Natural killer cell (primary cell): ENCODE measurements at regions not wholly inside any gene's neighbourhood (a gene's known extent, or its start where the extent isn't known, plus 50 kb on each side); places are given as distances from the start of the nearest gene placed in this dataset.

Experiments
- ATAC-seq, 3 donors: fragments of 150-1000 bp in 2 of 3; fragments of 200-7000 bp in 1 of 3; cut with Tn5 transposase; 1 replicate in 1 of 3; 2 replicates in 2 of 3; pipeline ENCODE4 v1.10.0; 2021; ENCODE audit warnings: mild to moderate bottlenecking in 2 of 3, moderate library complexity in 2 of 3
- DNase-seq, 2 donors: peaks; one replicate each; pipeline versions ENCODE4 v3.0.0 to v3.0.0-alpha.2; 2013 to 2021; ENCODE audit warnings: mixed read lengths in 1 of 2
- H3K27ac ChIP-seq: one replicate; pipeline ENCODE4 v1.5.1; 2013; ENCODE audit warnings: mild to moderate bottlenecking, low read length
- H3K27me3 ChIP-seq: one replicate; pipeline ENCODE4 v1.6.1; 2013; ENCODE audit warnings: low read length; ENCODE audit not compliant: control insufficient read depth, insufficient read depth
- H3K36me3 ChIP-seq: one replicate; pipeline ENCODE4 v1.6.1; 2013; ENCODE audit warnings: low read length; ENCODE audit not compliant: control insufficient read depth, insufficient read depth
- H3K4me1 ChIP-seq: one replicate; pipeline ENCODE4 v1.6.1; 2013; ENCODE audit warnings: low read length; ENCODE audit not compliant: control insufficient read depth, insufficient read depth
- H3K4me3 ChIP-seq: one replicate; pipeline ENCODE4 v1.5.1; 2013; ENCODE audit warnings: low read length
- H3K9me3 ChIP-seq: one replicate; pipeline ENCODE4 v1.6.1; 2013; ENCODE audit warnings: low read length; ENCODE audit not compliant: control insufficient read depth, insufficient read depth
- H3K27ac Mint-ChIP-seq, 2 donors: one replicate each; pipeline ENCODE4 v1.8.0; 2022; ENCODE audit warnings: mild to moderate bottlenecking in 2 of 2, mixed read lengths in 2 of 2, moderate library complexity in 1 of 2
- H3K27me3 Mint-ChIP-seq, 2 donors: one replicate each; pipeline ENCODE4 v1.8.0; 2022; ENCODE audit warnings: low read depth in 2 of 2, mixed read lengths in 2 of 2
- H3K36me3 Mint-ChIP-seq: one replicate; pipeline ENCODE4 v1.8.0; 2022; ENCODE audit warnings: mixed read lengths
- H3K4me1 Mint-ChIP-seq, 2 donors: one replicate each; pipeline ENCODE4 v1.8.0; 2022; ENCODE audit warnings: mixed read lengths in 2 of 2
- H3K4me3 Mint-ChIP-seq: one replicate; pipeline ENCODE4 v1.8.0; 2022; ENCODE audit warnings: mild to moderate bottlenecking, moderate library complexity, mixed read lengths
- H3K9me3 Mint-ChIP-seq, 2 donors: one replicate each; pipeline ENCODE4 v1.8.0; 2022; ENCODE audit warnings: mixed read lengths in 2 of 2
- CTCF ChIP-seq: fragments of 200-600 bp; IDR thresholded peaks from one replicate; pipeline ENCODE4 v1.8.0; 2022; ENCODE audit warnings: antibody characterized with exemption
- WGBS: methylation state at CpG from one replicate; pipeline ENCODE4 v1.1.7; 2013; ENCODE audit warnings: missing lambda C conversion rate; ENCODE audit not compliant: insufficient coverage; 5-methylcytosine and 5-hydroxymethylcytosine counted together
- intact Hi-C: fragments of 100-400 bp; cut with micrococcal nuclease; formaldehyde crosslinking; loops from one replicate; pipeline ENCODE4 v1.14.2; 2022

DNA sequence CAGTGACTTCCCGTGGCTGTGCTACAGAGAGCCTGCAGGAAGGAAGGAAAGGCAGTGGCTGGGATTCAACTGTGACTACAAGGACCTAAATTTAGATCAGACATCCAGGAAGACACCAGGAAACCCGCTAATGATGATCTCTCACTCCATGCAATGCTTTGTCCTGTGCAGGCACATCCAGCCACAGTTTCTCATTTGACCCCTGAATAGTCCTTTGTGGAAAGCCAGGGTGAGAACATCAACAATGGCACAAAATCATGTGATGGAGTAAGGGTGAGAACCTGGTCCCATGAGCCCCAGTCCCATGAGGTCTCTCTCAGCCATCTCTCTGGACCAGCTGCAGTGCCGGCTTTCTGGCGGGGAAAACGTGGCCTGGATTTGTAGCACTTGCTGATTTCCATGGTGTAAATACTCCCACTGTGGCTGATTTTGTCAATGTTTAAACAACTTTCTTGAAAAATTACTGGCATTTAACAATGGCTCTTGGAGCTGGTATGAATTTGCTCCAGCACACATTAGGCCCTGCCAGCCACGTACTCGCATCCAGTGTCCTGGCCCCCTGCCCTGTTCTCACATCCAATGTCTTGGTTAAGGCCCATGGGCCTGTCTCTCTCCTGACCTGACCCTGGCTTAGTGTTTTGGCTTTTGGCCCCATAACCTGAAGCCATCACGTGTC is 159.0 kb upstream of the HAAO start:
- H3K27me3 Mint-ChIP-seq = no peaks in the 10 kb centered on the region
- H3K9me3 Mint-ChIP-seq = no peaks in the 10 kb centered on the region
- Histone ChIP-seq H3K27ac (no peak overlapping the region), H3K9me3 (no peaks in the 10 kb centered on the region), H3K27me3 (no peaks in the 10 kb centered on the region), H3K4me3 (no peak overlapping the region), H3K36me3 (no peaks in the 10 kb centered on the region), H3K4me1 (peaks cover 9% of the 10 kb centered on the region)
- no peak overlapping the region for H3K4me3 Mint-ChIP-seq
- 83% methylated on average over 8 of the region's 8 CpGs for WGBS
- H3K36me3 Mint-ChIP-seq = no peaks in the 10 kb centered on the region
- no peak for TF ChIP-seq CTCF
- ATAC-seq (no peak), DNase-seq (no peak)
- no peak overlapping the region for H3K27ac Mint-ChIP-seq
- peaks cover 5 to 12% of the 10 kb centered on the region in 2 donors for H3K4me1 Mint-ChIP-seq
- intact Hi-C loops = no loop called here

DNA sequence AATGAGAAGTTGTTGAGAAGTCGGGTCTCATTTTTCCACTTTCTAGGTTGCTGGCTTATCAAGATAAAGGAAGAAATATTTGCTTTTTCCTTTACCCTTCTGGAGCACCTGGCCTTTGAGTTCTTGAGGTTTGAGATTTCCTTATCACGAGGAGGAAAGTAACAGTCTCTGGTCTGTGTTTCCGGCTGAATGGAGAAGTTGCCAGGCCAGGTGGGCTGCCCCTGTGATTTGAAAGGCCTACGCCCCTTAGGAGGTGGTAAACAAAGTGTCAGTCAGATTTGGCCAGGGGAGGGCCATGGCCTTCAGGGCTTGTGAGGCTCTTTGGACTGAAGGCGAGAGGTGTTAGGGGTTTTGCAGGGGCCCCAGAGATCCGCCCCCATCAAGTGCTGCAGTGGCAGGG is 156.7 kb upstream of the HAAO start:
- H3K27me3 Mint-ChIP-seq = no peaks in the 10 kb centered on the region
- H3K27ac ChIP-seq = peak overlapping the region; percentile 43
- H3K4me1 Mint-ChIP-seq = peaks cover 5 to 12% of the 10 kb centered on the region in 2 donors
- no peaks in the 10 kb centered on the region for H3K9me3 ChIP-seq
- H3K36me3 Mint-ChIP-seq = no peaks in the 10 kb centered on the region
- ATAC-seq (no peak), DNase-seq (no peak)
- no peaks in the 10 kb centered on the region for H3K27me3 ChIP-seq
- 38% methylated on average over 6 of the region's 6 CpGs for WGBS
- H3K36me3 ChIP-seq = no peaks in the 10 kb centered on the region
- intact Hi-C loops = loop anchor here (5.0 kb wide), 1 partner anchor 178 kb away; no protein-coding TSS in a partner anchor
- H3K27ac Mint-ChIP-seq = no peak overlapping the region
- H3K4me3 ChIP-seq = no peak overlapping the region
- peaks cover 9% of the 10 kb centered on the region for H3K4me1 ChIP-seq
- no peak for TF ChIP-seq CTCF
- H3K4me3 Mint-ChIP-seq = no peak overlapping the region
- no peaks in the 10 kb centered on the region for H3K9me3 Mint-ChIP-seq

DNA sequence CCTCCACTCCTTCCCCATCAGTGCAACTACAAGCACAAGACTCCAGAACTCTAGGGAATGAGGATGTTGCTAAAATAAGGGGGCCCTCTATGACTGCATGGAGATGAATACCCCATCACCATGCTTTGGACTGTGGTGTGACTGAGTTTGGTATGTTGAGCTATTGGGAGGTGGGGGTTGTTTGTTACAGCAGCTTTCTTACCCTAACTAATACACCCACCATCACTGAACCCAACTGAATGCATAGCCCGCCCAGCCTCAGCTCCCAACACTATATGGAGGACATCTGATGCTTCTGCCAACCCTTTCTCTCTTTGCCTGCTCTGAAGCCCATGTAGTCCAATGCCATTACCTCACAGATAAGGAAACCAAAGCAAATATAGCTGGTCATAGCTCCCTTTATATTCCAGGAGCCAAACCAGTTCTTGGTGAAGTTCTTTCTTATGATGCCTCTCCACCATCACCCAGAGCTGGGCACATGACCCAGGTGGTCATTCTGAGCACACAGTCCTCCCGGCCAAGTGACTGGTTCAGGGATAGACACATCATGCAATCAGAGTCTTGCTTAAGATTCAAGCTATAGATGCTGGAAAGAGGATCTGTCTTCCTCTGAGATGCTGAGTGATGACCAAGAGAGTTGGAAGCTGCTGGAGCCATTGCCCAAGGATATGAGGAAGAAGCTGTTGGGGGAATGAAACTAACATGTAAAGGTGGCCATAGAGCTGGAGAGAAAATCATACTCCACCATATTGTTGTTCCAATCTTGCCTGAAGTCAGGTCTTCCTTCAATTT is 155.6 kb upstream of the HAAO start:
- ATAC-seq (no peak), DNase-seq (no peak)
- Mint-ChIP-seq H3K36me3 (no peaks in the 10 kb centered on the region), H3K27me3 (peaks cover 0 to 3% of the 10 kb centered on the region in 2 donors), H3K4me1 (peaks cover 5 to 12% of the 10 kb centered on the region in 2 donors), H3K4me3 (no peak overlapping the region), H3K9me3 (no peaks in the 10 kb centered on the region), H3K27ac (no peak overlapping the region)
- Histone ChIP-seq H3K4me1 (peaks cover 9% of the 10 kb centered on the region), H3K27ac (no peak overlapping the region), H3K9me3 (no peaks in the 10 kb centered on the region), H3K36me3 (no peaks in the 10 kb centered on the region), H3K4me3 (no peak overlapping the region), H3K27me3 (no peaks in the 10 kb centered on the region)
- intact Hi-C loops = loop anchor here (1.0 to 5.0 kb wide), 4 partner anchors 179 to 594 kb away; no protein-coding TSS in a partner anchor
- TF ChIP-seq CTCF = no peak
- 88% methylated on average over 2 of the region's 2 CpGs for WGBS
